PC-3 (cell line): ENCODE measurements at regions not wholly inside any gene's neighbourhood (a gene's known extent, or its start where the extent isn't known, plus 50 kb on each side); places are given as distances from the start of the nearest gene placed in this dataset.

Experiments
- ATAC-seq: fragments of 200-7000 bp; cut with Tn5 transposase; 2 replicates; pipeline ENCODE4 v1.9.1; 2020; ENCODE audit warnings: mild to moderate bottlenecking, moderate library complexity
- BruUV-seq: library from RNA; stranded (reverse); fragments of 400-500 nt; replicated peaks from 2 replicates; lab custom pipeline; 2021; lab: Mats Ljungman, UMichigan
- CTCF ChIA-PET: fragments of 300-600 bp; sonication (Branson Sonifier 250); formaldehyde crosslinking; loops from one replicate; lab custom pipeline; 2022; ENCODE audit warnings: antibody characterized with exemption; lab: Charles Lee
- POLR2A ChIA-PET: fragments of 300-600 bp; sonication (Branson Sonifier 250); formaldehyde crosslinking; loops from one replicate; lab custom pipeline; 2022; ENCODE audit warnings: antibody characterized with exemption; ENCODE audit not compliant: unreplicated experiment; lab: Charles Lee
- DNase-seq: peaks from one replicate; pipeline ENCODE4 v3.0.0-alpha.2; 2015
- H2AFZ ChIP-seq: fragments of 300-600 bp; sonication (generic); 2 replicates; pipeline ENCODE4 v1.6.0; 2016; ENCODE audit warnings: antibody characterized with exemption, low read length
- H3F3A ChIP-seq: fragments of 300-600 bp; sonication (generic); one replicate; pipeline ENCODE4 v1.6.0; 2017; ENCODE audit warnings: antibody characterized with exemption, low read length, control low read depth, mild to moderate bottlenecking; ENCODE audit not compliant: unreplicated experiment
- H3K27ac ChIP-seq: fragments of 300-600 bp; sonication (generic); 2 replicates; pipeline ENCODE4 v1.5.1; 2016; ENCODE audit warnings: mild to moderate bottlenecking, low read length
- H3K27me3 ChIP-seq: fragments of 300-600 bp; sonication (generic); 2 replicates; pipeline ENCODE4 v1.6.1; 2016; ENCODE audit warnings: low read length, mixed read lengths
- H3K36me3 ChIP-seq: fragments of 300-600 bp; sonication (generic); 2 replicates; pipeline ENCODE4 v1.6.1; 2016; ENCODE audit warnings: low read depth, mixed run types, low read length, mixed read lengths
- H3K4me1 ChIP-seq: fragments of 300-600 bp; sonication (generic); 2 replicates; pipeline ENCODE4 v1.5.1; 2016; ENCODE audit warnings: low read length; ENCODE audit not compliant: insufficient read depth
- H3K4me2 ChIP-seq: fragments of 300-600 bp; sonication (generic); 2 replicates; pipeline ENCODE4 v1.6.0; 2016; ENCODE audit warnings: low read length
- H3K4me3 ChIP-seq: fragments of 300-600 bp; sonication (generic); 2 replicates; pipeline ENCODE4 v1.5.1; 2016; ENCODE audit warnings: mild to moderate bottlenecking, low read length, mixed read lengths
- H3K79me2 ChIP-seq: fragments of 300-600 bp; sonication (generic); 2 replicates; pipeline ENCODE4 v1.6.1; 2017; ENCODE audit warnings: low read length, mixed read lengths
- H3K9ac ChIP-seq: fragments of 300-600 bp; sonication (generic); 2 replicates; pipeline ENCODE4 v1.6.0; 2016; ENCODE audit warnings: mild to moderate bottlenecking, low read length
- H3K9me2 ChIP-seq: fragments of 300-600 bp; sonication (generic); replicated peaks from 2 replicates; pipeline ENCODE4 v1.6.1; 2016; ENCODE audit warnings: mixed run types, low read length, mixed read lengths
- H3K9me3 ChIP-seq: fragments of 300-600 bp; sonication (generic); 2 replicates; pipeline ENCODE4 v1.6.1; 2016; ENCODE audit warnings: low read length, mixed read lengths
- H4K20me1 ChIP-seq: fragments of 300-600 bp; sonication (generic); 2 replicates; pipeline ENCODE4 v1.6.1; 2016; ENCODE audit warnings: low read length, mixed read lengths
- CTCF ChIP-seq: fragments of 300-600 bp; sonication (generic); conservative IDR thresholded peaks from 2 replicates; pipeline ENCODE4 v1.5.1; 2017; ENCODE audit warnings: antibody characterized with exemption, low read depth, mild to moderate bottlenecking, low read length
- EZH2 ChIP-seq: fragments of 300-600 bp; sonication (generic); IDR thresholded peaks from one replicate; pipeline ENCODE4 v1.6.1; 2017; ENCODE audit warnings: antibody characterized with exemption, mild to moderate bottlenecking, low read length; ENCODE audit not compliant: unreplicated experiment
- EZH2phosphoT487 ChIP-seq: fragments of 300-600 bp; sonication (generic); IDR thresholded peaks from 2 replicates; pipeline ENCODE4 v1.6.1; 2018; ENCODE audit warnings: mild to moderate bottlenecking, antibody characterized with exemption, low read length, borderline replicate concordance
- intact Hi-C: fragments of 100-400 bp; cut with micrococcal nuclease; formaldehyde crosslinking; loops from 2 replicates; pipeline ENCODE4 v1.9.0; 2023

GRCh38 chr5:173696216-173696615 is 79.8 kb upstream of the BOD1 start:
- Histone ChIP-seq H3F3A (no peaks in the 10 kb centered on the region), H4K20me1 (no peaks in the 10 kb centered on the region), H3K9me2 (no peaks in the 10 kb centered on the region), H3K27ac (no peak overlapping the region), H3K27me3 (no peaks in the 10 kb centered on the region), H3K9ac (no peak overlapping the region), H2AFZ (no peak overlapping the region), H3K9me3 (no peaks in the 10 kb centered on the region), H3K36me3 (no peaks in the 10 kb centered on the region), H3K4me3 (no peak overlapping the region), H3K4me1 (no peaks in the 10 kb centered on the region), H3K79me2 (no peaks in the 10 kb centered on the region), H3K4me2 (no peak overlapping the region)
- intact Hi-C loops = no loop called here
- ChIA-PET POLR2A (no interaction called here), CTCF (no interaction called here)
- DNase-seq (no peak), ATAC-seq (no peak)
- no TSS peak for BruUV-seq
- no peak for TF ChIP-seq EZH2

GRCh38 chr5:173697931-173698579 is 81.6 kb upstream of the BOD1 start:
- Histone ChIP-seq H3K36me3 (no peaks in the 10 kb centered on the region), H3K9me2 (no peaks in the 10 kb centered on the region), H3K79me2 (no peaks in the 10 kb centered on the region), H3K9ac (no peak overlapping the region), H3K4me3 (no peak overlapping the region), H2AFZ (no peak overlapping the region), H3K27me3 (no peaks in the 10 kb centered on the region), H3K4me1 (no peaks in the 10 kb centered on the region), H3K4me2 (no peak overlapping the region), H3K27ac (no peak overlapping the region), H3F3A (no peaks in the 10 kb centered on the region), H4K20me1 (no peaks in the 10 kb centered on the region), H3K9me3 (no peaks in the 10 kb centered on the region)
- no peak for ATAC-seq
- no TSS peak for BruUV-seq
- no peak for DNase-seq
- intact Hi-C loops = no loop called here
- POLR2A ChIA-PET = no interaction called here
- CTCF ChIA-PET = no interaction called here
- TF ChIP-seq CTCF (no peak), EZH2phosphoT487 (no peak), EZH2 (no peak)

GRCh38 chr5:173699966-173700365 is 83.5 kb upstream of the BOD1 start:
- Histone ChIP-seq H3K27me3 (no peaks in the 10 kb centered on the region), H3K4me3 (no peak overlapping the region), H3K36me3 (no peaks in the 10 kb centered on the region), H3F3A (no peaks in the 10 kb centered on the region), H3K4me1 (no peaks in the 10 kb centered on the region), H3K9me2 (no peaks in the 10 kb centered on the region), H2AFZ (no peak overlapping the region), H3K9ac (no peak overlapping the region), H4K20me1 (no peaks in the 10 kb centered on the region), H3K4me2 (no peak overlapping the region), H3K9me3 (no peaks in the 10 kb centered on the region), H3K79me2 (no peaks in the 10 kb centered on the region), H3K27ac (no peak overlapping the region)
- ATAC-seq = no peak
- no peak for DNase-seq
- ChIA-PET POLR2A (no interaction called here), CTCF (no interaction called here)
- intact Hi-C loops = no loop called here
- TF ChIP-seq EZH2phosphoT487 = no peak
- TF ChIP-seq EZH2 = no peak
- TF ChIP-seq CTCF = no peak
- BruUV-seq = no TSS peak
